Fibroblast of mammary gland (primary cell): ENCODE measurements at regions not wholly inside any gene's neighbourhood (a gene's known extent, or its start where the extent isn't known, plus 50 kb on each side); places are given as distances from the start of the nearest gene placed in this dataset.

Source experiments
- DNase-seq: peaks from one replicate; pipeline ENCODE4 v3.0.0-alpha.2; 2010; ENCODE audit warnings: low read depth
- H3K4me3 ChIP-seq: 2 replicates; pipeline ENCODE4 v1.5.1; 2011; ENCODE audit warnings: low read depth, mild to moderate bottlenecking, low read length, moderate library complexity; ENCODE audit not compliant: control insufficient read depth
- CTCF ChIP-seq: conservative IDR thresholded peaks from 2 replicates; pipeline ENCODE4 v1.5.1; 2011; ENCODE audit warnings: low read depth, low read length, inconsistent platforms; ENCODE audit not compliant: control insufficient read depth, insufficient read depth

DNA sequence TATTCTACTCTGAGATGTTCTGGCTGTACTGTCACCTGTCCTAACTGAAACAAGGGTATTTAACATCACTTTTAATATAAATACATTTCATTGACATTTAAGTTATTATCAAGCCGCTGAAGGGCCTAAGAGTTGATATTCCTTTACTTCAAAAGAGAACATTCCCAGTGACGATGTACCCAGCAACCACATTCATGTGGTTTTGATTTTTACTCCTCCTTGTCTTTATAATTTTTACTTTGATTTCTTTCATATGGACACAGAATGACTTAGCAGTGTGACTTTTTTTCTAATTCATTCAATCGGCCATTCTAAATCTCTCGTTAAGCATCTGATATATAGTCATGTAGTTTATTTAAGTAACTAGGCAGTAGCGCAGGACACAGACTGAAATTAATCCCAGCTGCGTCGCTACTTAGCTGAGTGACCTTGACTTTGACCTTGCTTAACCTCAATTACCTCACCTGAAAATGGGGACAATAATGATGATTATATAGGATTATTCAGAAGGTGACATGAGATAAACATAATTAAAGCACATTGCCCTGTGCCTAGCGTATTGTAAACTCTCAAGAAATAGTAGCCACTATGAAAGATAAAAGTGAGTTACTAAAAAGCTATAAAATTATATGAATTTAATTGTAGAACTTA, 476.6 kb downstream of the SETD4 start:
- no peak overlapping the region for H3K4me3 ChIP-seq
- peak; percentile 32 for DNase-seq
- TF ChIP-seq CTCF = no peak

DNA sequence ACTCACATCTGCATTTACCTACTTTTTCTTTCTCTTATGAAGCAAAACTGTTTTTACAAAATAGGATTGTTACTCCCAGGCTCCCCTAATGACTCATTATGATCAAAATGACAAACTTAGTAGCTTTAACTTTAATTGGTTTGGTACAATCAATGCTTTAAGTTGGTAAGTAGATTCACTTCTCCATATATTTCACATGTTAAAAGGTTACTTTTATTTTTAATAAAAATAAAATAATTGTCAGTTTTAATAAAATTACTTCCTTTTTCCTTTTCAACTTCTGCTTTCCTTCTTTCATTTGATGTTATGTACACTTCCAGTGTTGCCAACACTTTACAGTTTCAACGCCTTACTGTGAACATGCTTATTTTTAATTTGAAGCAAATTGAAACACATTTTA, 477.6 kb downstream of the SETD4 start:
- H3K4me3 ChIP-seq = no peak overlapping the region
- no peak for TF ChIP-seq CTCF
- DNase-seq = peak; percentile 47

DNA sequence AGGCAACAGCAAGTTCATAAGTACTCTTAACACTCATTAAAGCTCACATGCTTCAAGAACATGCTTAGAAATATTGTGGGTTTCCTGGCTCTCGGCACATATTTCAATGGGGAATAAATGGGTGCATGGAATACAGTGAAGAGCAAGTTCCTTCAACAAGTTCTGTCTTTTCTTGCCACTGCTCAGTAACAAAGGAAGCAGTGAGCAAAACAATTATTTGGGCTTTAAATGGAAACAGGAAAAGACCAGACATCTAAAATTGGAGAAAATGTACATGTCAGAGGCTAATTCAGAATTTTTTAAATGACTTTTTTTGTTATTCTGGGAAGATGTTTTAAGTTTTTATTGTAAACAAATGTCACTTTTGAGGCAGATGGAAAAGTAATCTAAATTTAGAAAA, 478.7 kb downstream of the SETD4 start:
- no peak for TF ChIP-seq CTCF
- no peak overlapping the region for H3K4me3 ChIP-seq
- no peak for DNase-seq

DNA sequence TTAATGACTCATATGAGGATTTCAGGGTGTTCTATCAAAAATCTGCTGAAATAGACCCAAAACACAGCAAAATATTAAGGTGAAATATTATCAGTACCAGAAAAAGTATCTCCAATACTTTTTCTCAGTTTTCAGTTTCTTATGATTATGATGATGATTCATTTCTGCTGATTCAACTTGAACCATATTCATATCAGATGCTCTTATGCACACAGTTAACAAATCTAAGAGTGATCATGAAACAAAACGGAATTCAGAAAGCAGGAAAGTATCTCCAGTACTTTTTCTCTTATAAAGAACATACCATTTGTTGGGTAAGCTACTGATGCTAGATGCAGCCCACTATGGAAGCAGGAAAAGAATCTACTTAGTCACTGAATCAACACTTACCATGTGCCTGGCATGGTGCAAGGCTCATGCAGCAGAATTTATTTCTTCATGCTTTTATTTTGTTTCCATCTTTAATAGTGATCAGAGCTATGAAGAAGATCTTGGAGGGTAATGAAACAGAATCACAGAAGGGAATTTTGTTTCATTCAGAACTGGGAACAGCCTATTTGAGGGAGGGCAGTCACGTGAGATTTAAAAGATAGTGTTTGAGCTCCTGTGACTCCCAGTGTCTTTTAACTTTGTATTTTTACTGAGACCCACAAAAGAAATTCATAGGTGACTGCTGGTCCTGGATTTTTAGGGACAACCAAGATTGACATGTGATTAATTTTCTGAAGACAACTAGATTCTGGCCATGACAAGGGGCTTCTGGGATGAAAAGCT, 480.6 kb downstream of the SETD4 start:
- no peak for TF ChIP-seq CTCF
- DNase-seq = peak; percentile 68
- H3K4me3 ChIP-seq = no peak overlapping the region

DNA sequence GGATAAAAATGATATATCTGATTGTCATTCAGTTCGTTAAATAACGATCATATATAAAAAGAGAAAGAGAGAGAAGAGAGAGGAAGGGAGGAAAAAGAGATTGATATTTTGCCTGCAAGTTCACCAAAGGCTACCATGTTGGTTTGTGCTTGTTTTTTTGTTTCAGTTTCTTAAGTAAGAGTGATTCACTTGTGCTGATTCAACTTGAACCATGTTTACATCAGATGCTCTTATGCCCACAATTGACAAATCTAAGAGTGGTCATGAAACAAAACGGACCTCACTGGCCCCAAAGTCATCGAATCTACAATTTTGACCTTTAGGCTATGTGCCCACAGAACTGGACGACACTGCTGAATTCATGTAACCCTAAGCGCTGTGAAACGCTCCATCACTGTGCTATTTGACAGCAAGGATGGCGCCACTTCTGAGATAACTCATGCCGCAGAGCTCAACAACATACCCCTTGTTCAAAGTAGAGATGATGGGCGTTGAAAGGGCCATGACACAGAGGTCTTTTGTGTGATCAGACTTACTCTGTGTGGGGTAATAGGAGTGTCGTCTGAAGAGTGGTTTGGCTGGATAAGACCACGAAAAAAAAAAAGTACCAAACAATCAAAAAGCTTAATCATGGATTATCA, 481.4 kb downstream of the SETD4 start:
- DNase-seq = peak; percentile 83
- H3K4me3 ChIP-seq = no peak overlapping the region
- TF ChIP-seq CTCF = no peak

DNA sequence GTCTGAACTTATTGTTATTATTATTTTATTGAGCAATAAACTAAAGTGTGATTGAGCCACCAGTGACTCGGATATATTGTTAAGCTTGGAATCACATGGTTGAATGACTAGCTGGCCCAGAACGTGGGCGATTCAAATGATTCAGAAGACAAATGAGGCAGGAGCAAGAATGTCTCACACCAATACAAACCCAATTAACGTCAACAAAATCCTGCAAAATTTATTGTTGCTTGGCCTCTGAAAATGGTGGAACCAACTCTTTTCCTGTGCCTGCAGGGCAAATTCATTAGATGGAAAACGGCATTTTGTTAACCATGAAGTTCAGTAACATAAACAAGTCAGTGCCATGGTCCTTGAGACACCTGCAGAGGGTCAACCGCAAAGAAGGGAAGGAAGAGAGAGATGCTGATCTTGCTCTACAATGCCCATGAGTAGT, 482.0 kb downstream of the SETD4 start:
- TF ChIP-seq CTCF = no peak
- no peak overlapping the region for H3K4me3 ChIP-seq
- DNase-seq = peak; percentile 99
